GM21381 (cell line): ENCODE measurements at regions not wholly inside any gene's neighbourhood (a gene's known extent, or its start where the extent isn't known, plus 50 kb on each side); places are given as distances from the start of the nearest gene placed in this dataset.

ENCODE experiments used
- ATAC-seq: cut with Tn5 transposase; IDR thresholded peaks from one replicate; pipeline ENCODE4 v1.9.1; 2021; ENCODE audit warnings: mild to moderate bottlenecking, moderate library complexity; ENCODE audit not compliant: unreplicated experiment

DNA sequence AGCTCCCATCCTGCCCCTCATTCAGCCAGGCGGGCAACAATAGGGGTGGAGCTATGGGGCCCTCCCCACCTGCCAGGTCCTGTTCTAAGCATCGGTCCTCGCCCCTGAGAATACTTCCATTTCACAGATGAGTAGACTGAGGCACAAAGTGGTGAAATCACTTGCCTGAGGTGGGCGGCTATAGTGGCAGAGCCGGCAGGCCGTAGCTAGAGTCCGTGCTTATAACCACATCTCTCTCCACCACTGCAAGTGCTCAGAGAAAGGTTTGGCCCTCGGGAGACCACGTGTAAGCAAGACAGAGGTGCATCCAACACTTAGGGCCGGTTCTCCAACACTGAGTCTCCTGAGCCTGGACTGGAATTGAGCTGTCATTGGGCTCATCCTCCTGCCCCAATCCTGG, 145.8 kb upstream of the UNC5B start:
- no peak for ATAC-seq

GRCh38 chr10:71067098-71067740, 145.2 kb upstream of the UNC5B start:
- no peak for ATAC-seq

DNA sequence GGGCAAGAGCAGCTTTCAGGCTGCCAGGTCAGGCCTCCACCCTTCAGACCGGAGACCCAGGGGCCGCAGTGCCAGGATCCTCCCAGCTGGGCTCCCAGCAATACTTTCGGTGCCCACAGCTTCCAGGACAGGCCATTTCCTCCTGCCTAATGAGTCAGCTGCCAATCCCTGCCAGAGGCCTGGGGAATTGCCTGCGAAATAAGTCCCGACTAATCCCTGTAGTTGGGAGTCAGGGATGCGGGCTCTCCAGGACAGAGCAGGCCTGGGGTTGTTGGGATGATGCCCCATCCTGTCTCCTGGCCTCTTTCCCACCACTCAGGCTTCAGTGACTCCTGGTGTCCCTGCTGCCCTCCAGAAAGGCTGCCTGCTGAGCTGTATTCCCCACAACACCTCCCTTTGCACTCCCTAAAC, 143.5 kb upstream of the UNC5B start:
- ATAC-seq = no peak

DNA sequence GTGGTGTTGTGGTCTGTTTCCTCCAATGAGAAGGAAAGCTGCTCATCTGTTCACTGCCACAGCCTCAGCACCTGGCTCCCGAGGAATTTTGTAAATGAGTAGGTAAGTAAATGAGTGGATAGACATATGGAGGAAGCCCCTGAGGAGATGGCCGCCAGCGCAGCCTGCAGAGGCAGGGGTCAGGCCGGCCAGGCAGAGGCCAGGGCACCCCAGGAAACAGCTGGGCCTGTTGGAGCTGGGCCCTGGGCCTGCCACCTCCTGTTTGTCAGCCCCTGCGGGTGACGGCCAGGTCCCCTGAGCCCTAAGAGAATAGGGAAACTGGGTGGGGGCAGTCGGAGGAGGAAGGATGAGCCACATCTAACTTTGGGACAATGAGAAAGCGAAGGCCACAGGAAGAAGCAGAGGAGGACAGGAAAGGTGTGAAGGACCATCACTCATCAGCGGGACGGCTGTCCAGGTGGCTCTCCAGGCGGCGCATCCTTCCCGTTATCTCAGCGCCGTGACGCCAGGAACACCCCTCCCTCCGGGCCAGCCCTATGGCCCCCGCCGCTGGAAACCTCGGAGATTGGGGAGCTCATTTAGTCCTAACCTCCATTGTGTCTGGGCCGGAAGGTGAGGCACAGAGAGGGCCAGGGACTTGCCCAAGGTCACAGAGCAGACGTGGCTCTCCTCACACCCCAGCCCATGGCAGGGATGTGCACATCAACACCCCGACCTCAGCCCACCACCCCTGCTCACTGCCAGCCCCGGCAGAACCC, 142.3 kb upstream of the UNC5B start:
- no peak for ATAC-seq

DNA sequence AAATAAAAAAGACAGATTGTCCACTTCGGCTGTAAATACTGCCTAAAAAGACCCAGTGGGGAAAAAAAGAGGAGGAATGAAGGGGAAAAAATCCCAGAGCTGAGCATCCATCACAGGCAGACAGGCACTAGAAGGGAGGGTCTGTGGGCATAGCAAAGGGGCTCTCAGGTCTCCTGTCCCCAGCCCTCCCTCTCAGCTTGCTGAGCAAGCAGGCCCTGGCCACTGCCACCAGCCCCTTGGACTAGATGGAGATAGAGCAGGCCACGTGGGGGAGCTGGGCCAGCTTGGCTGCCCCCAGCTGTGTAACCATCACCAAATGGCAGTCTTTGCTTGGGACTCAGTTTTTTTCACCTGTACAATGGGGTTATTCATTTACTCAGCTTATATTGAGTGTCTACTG, 141.6 kb upstream of the UNC5B start:
- no peak for ATAC-seq

- no peak for ATAC-seq
Observed at GRCh38 chr10:71072131-71072822, 140.1 kb upstream of the UNC5B start.

DNA sequence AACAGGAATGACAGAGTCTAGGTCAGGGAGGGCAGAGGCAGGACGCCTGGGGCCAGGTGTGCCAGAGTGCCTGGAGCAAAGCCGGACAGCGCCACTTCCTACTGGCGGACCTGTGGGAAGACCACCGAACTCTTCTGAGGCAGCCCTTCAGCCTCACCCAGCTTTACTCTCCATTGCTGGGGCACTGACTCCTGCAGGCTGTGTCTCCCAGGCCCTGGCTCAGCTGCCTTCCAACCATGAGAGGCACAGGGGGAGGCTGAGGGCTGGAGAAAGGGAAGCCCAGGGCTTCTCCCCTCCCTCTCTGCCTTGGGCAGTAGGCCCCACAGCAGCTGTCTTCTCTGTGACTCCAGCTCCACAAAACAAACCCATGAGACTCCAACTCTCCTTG, 139.6 kb upstream of the UNC5B start:
- no peak for ATAC-seq

GRCh38 chr10:71073451-71074175, 138.8 kb upstream of the UNC5B start:
- no peak for ATAC-seq

DNA sequence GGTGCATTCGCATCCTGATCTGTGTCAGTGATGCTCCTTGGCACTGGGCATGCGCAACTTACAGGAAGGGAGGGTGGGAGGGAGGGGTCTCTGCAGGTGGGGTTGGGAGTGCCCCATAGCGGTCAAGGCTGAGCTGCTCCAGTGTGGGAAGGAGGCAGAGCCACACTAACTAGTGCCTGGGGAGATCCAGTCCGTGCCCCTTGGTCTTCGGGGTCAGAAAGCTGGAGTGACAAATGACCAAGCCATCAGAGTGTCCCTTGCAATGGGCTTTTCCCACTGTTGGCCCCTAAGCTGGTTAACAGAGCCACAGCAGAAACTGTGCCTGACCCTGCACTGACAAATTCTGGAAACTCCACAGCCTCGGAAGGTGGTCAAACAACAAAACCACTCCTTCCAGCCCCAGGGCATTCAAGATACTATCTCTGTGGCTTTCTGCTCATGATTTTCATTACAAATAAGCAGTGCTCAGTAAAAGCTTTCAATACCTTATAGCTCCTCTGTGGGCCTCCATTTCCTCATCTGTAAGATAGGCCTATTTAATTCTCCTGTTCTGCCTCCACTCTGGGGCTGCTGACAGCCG, 138.1 kb upstream of the UNC5B start:
- ATAC-seq = no peak

GRCh38 chr10:71075086-71075758, 137.1 kb upstream of the UNC5B start:
- ATAC-seq = no peak

DNA sequence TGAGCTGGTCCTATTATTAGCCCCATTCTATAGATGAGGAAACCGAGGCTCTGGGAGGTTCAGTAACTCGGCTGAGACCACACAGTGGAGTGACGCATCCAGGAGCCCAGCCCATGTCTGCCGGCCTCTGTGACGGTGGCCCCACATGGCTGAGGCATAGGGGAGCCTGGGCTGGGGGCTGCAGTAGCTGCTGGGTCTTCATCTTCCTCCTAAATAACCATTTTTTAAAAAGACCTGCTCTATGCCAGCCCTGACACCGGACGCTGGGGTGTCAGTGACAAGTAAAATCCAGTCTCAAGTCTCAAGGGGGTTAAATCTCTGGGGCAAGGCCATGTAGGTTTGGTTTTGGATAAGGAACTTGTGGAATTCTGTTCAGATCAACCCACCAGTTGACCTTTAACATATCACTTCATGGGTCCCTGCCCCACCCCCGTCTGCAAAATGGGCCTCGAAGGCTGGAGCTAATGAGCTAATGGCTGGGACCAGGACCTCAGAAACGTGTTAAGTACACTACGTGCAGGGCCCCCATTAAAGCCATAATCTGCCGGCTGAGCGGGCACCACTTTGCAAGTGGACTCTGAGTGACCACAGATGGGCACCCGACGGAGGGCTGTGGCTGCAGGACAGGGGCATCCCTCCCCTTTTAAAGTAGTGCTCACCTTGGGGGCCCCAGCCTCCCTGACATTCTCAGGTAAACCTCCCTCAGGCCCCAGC, 136.5 kb upstream of the UNC5B start:
- ATAC-seq = no peak

- ATAC-seq = no peak
Observed at GRCh38 chr10:71076473-71077142, 135.8 kb upstream of the UNC5B start.

GRCh38 chr10:71077143-71077581, 135.2 kb upstream of the UNC5B start:
- no peak for ATAC-seq

DNA sequence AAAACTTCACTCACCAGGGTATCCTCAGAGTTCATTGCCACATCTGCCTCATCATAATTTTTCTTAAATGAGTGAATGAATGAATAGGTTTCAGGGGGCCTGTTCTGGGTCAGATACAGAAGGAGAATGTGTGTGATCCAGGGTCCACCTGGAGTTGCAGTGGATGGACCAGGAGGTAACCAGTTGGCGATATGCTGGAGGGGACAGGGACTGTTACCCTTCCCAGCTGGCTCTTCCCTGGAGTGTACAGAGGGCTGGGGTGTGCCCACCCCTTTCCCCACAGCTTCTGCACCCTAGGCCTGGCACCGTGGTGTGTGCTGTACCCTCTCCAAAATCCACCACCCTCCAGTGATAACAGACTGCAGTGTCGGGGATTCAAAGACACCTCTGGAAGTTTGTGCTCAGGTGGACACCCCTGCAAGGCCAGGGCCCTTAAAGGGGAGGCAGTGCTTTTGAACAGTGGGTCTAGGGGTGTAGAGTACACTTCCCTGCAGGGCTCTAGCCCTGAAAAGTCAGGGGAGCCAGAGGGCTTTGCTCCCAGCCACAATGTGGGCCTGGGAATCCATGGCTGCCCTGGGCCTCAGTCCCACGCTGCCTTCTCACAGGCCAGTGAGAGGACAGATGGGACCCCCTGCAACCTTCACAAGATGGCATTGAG, 134.4 kb upstream of the UNC5B start:
- ATAC-seq = no peak

GRCh38 chr10:71078454-71079145, 133.8 kb upstream of the UNC5B start:
- ATAC-seq = no peak

- ATAC-seq = no peak
Observed at GRCh38 chr10:71079761-71080380, 132.5 kb upstream of the UNC5B start.

- ATAC-seq = no peak
Observed at GRCh38 chr10:71080381-71081228, 131.8 kb upstream of the UNC5B start.
